ENCODE measurements at regions not wholly inside any gene's neighbourhood (a gene's known extent, or its start where the extent isn't known, plus 50 kb on each side); places are given as distances from the start of the nearest gene placed in this dataset.

GRCh38 chr6:44047179-44047546 is 80.1 kb downstream of the MRPL14 start:
- ChIA-PET CTCF (no interaction called here), POLR2A (no interaction called here)

GRCh38 chr6:44046516-44047178 is 80.6 kb downstream of the MRPL14 start:
- Mint-ChIP-seq H3K36me3 (ENCODE audit: low read depth) (no peaks in the 10 kb centered on the region), H3K9me3 (no peaks in the 10 kb centered on the region), H3K4me1 (peaks cover 23% of the 10 kb centered on the region), H3K4me3 (no peak overlapping the region), H3K27me3 (no peaks in the 10 kb centered on the region), H3K27ac (no peak overlapping the region)
- ChIA-PET CTCF (no interaction called here), POLR2A (no interaction called here)
- no peak for DNase-seq

More at GRCh38 chr6:44047179-44047546, 80.1 kb downstream of the MRPL14 start:
- Mint-ChIP-seq H3K27ac (no peak overlapping the region), H3K27me3 (no peaks in the 10 kb centered on the region), H3K9me3 (no peaks in the 10 kb centered on the region), H3K4me3 (no peak overlapping the region), H3K36me3 (ENCODE audit: low read depth) (no peaks in the 10 kb centered on the region), H3K4me1 (peaks cover 18% of the 10 kb centered on the region)
- DNase-seq, result no peak

DNA sequence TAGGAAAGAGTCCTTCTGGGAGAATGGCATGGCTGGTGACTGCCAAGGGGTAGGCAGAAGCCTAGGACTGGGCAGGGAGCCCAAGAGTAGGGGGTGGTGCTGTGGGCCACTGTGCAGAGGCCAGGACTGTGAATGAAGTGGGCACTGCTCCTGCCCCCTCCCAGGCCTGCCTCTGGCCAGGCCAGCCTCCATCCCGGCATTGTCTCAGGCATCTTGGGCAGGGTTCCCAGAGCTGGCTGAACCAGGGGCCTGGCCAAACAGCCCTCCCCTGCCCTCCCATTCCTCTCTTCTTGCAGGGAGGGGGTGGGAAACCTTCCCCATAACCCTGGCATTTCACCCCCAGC is 81.6 kb downstream of the MRPL14 start:
- ChIA-PET CTCF (interaction anchor here (0.6 kb wide), 1 partner anchor 10 kb away, joined by 3 read pairs; no protein-coding TSS in a partner anchor), POLR2A (no interaction called here)
- Mint-ChIP-seq H3K4me1 (peaks cover 26% of the 10 kb centered on the region), H3K27ac (no peak overlapping the region), H3K36me3 (ENCODE audit: low read depth) (no peaks in the 10 kb centered on the region), H3K9me3 (no peaks in the 10 kb centered on the region), H3K27me3 (no peaks in the 10 kb centered on the region), H3K4me3 (no peak overlapping the region)
- DNase-seq, result no peak

DNA sequence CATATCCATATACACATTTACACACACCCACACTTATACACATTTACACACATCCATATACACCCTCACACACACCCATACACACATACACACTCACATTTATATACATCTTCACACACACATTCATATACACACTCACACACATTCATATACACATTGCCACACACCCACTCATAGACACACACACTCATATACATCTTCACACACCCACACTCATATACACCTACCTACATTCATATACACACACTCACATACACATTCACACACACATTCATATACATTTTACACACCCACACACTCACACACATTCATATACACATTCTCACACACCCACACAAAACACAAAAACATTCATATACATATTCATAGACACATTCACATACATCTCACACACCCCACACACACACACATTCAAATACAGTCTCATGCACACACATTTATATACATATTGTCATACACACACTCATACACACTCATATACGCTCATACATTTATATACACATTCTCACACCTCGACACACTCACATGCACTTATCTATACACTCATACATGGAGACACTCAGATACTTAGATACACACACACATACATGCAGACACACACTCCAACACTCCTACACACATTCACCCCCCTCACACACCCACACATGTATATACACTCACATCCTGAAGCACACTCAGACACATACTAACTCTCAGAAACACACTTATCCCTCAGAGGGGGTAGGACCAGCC is 82.1 kb downstream of the MRPL14 start:
- CTCF ChIA-PET, result interaction anchor here (0.6 kb wide), 1 partner anchor 10 kb away, joined by 3 read pairs; no protein-coding TSS in a partner anchor
- no peaks in the 10 kb centered on the region for H3K36me3 Mint-ChIP-seq (ENCODE audit: low read depth)
- H3K27ac Mint-ChIP-seq, result no peak overlapping the region
- H3K27me3 Mint-ChIP-seq, result no peaks in the 10 kb centered on the region
- no peaks in the 10 kb centered on the region for H3K9me3 Mint-ChIP-seq
- POLR2A ChIA-PET, result no interaction called here
- peaks cover 24% of the 10 kb centered on the region for H3K4me1 Mint-ChIP-seq
- no peak overlapping the region for H3K4me3 Mint-ChIP-seq
- DNase-seq, result no peak

GRCh38 chr6:44044154-44044539 is 83.1 kb downstream of the MRPL14 start:
- ChIA-PET POLR2A (no interaction called here), CTCF (interaction anchor here (1.2 kb wide), 1 partner anchor 21 kb away, joined by 3 read pairs; no protein-coding TSS in a partner anchor)
- DNase-seq, result no peak
- Mint-ChIP-seq H3K27me3 (no peaks in the 10 kb centered on the region), H3K27ac (no peak overlapping the region), H3K4me1 (peaks cover 16% of the 10 kb centered on the region), H3K36me3 (ENCODE audit: low read depth) (no peaks in the 10 kb centered on the region), H3K9me3 (no peaks in the 10 kb centered on the region), H3K4me3 (no peak overlapping the region)

GRCh38 chr6:44043479-44044153 is 83.6 kb downstream of the MRPL14 start:
- ChIA-PET POLR2A (no interaction called here), CTCF (interaction anchor here (1.0 to 1.2 kb wide), 5 partner anchors 9 to 21 kb away, joined by 3 to 4 read pairs (median 4); no protein-coding TSS in a partner anchor)
- no peaks in the 10 kb centered on the region for H3K36me3 Mint-ChIP-seq (ENCODE audit: low read depth)
- no peak overlapping the region for H3K27ac Mint-ChIP-seq
- no peak overlapping the region for H3K4me3 Mint-ChIP-seq
- no peak for DNase-seq
- no peaks in the 10 kb centered on the region for H3K27me3 Mint-ChIP-seq
- H3K9me3 Mint-ChIP-seq, result no peaks in the 10 kb centered on the region
- peaks cover 11% of the 10 kb centered on the region for H3K4me1 Mint-ChIP-seq

- no peaks in the 10 kb centered on the region for H3K36me3 Mint-ChIP-seq (ENCODE audit: low read depth)
- CTCF ChIA-PET, result interaction anchor here (1.0 to 1.7 kb wide), 6 partner anchors 10 to 97 kb away, joined by 3 to 4 read pairs (median 4); no protein-coding TSS in a partner anchor
- POLR2A ChIA-PET, result no interaction called here
- DNase-seq, result no peak
- no peaks in the 10 kb centered on the region for H3K27me3 Mint-ChIP-seq
- no peak overlapping the region for H3K27ac Mint-ChIP-seq
- H3K4me3 Mint-ChIP-seq, result no peak overlapping the region
- H3K4me1 Mint-ChIP-seq, result peaks cover 8% of the 10 kb centered on the region
- H3K9me3 Mint-ChIP-seq, result no peaks in the 10 kb centered on the region
Measured at GRCh38 chr6:44042989-44043478, 84.2 kb downstream of the MRPL14 start.

DNA sequence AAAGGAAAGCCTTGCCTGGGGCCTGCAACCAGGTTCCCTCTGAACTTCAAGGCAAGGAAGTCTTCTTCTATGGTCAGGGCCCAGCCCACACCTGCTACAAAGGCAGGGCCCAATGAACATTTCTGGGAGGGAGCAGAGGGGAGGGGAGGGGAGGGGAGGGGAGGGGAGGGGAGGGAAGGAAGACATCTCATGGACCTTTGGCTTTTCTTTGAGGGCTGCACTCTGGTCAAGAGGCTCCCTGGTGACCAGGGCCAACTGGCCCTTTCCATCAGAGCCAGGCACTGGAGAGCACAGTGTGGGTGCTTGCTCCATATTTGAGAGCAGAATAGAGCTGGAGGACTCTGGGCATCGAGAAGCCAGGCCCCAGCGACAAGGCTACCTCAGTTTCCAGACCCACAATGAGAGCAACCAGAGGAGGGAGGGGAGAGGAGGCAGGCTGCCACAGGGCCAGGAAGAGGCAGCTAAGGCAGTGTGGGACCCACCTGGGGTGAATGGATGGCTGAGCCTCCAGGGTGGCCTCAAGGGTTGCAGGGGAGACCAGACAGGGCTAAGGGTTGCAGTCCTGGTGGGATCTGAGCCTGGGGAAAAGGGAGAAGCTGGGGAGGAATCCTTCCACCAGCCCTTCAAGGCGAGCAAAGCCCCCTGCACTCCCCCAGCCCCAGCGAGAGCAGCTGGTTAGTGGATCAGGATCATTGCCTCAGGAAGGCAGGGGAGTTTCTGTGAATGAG is 84.8 kb downstream of the MRPL14 start:
- DNase-seq, result no peak
- Mint-ChIP-seq H3K9me3 (no peaks in the 10 kb centered on the region), H3K27me3 (no peaks in the 10 kb centered on the region), H3K4me1 (peaks cover 8% of the 10 kb centered on the region), H3K36me3 (ENCODE audit: low read depth) (no peaks in the 10 kb centered on the region), H3K27ac (no peak overlapping the region), H3K4me3 (no peak overlapping the region)
- ChIA-PET POLR2A (no interaction called here), CTCF (interaction anchor here (0.9 to 1.7 kb wide), 6 partner anchors 11 to 274 kb away, joined by 3 to 4 read pairs (median 4); no protein-coding TSS in a partner anchor)

- ChIA-PET POLR2A (no interaction called here), CTCF (interaction anchor here (0.9 to 1.7 kb wide), 2 partner anchors 96 to 273 kb away, joined by 3 read pairs; no protein-coding TSS in a partner anchor)
- DNase-seq, result no peak
- no peaks in the 10 kb centered on the region for H3K36me3 Mint-ChIP-seq (ENCODE audit: low read depth)
- no peaks in the 10 kb centered on the region for H3K9me3 Mint-ChIP-seq
- H3K27ac Mint-ChIP-seq, result no peak overlapping the region
- H3K4me1 Mint-ChIP-seq, result peaks cover 8% of the 10 kb centered on the region
- no peak overlapping the region for H3K4me3 Mint-ChIP-seq
- H3K27me3 Mint-ChIP-seq, result no peaks in the 10 kb centered on the region
Measured at GRCh38 chr6:44041461-44042260, 85.6 kb downstream of the MRPL14 start.

- ChIA-PET CTCF (interaction anchor here (1.3 kb wide), 1 partner anchor 30 kb away, joined by 4 read pairs; no protein-coding TSS in a partner anchor), POLR2A (no interaction called here)
- no peak overlapping the region for H3K4me3 Mint-ChIP-seq
- no peak for DNase-seq
- H3K27ac Mint-ChIP-seq, result no peak overlapping the region
- no peaks in the 10 kb centered on the region for H3K36me3 Mint-ChIP-seq (ENCODE audit: low read depth)
- peaks cover 2% of the 10 kb centered on the region for H3K27me3 Mint-ChIP-seq
- no peaks in the 10 kb centered on the region for H3K9me3 Mint-ChIP-seq
- peaks cover 8% of the 10 kb centered on the region for H3K4me1 Mint-ChIP-seq
Measured at GRCh38 chr6:44040786-44041185, 86.5 kb downstream of the MRPL14 start.

DNA sequence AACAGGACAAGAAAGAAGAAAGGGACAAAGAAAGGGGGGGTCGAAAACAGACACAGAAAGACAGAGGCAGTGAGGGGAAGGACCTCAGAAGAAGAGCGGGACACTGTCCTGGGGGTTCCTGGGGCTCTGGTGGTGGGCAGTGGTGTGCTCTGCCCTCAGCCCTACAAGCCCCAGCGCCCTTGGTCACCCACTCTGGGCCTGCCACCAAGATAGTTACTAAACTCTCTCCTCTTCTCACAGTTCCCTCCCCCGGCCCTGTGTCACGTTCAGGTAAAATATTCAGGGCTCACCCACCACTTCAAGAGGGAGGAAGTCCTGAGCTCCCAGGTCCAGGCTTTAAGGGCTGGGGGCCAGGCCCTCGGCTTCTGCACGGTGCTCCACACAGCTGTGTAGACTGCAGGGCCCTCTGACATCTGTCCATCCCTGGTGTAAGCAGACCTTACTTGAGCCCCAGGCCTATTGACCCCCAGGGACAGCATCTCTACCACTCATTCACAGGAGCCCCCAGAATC is 87.4 kb downstream of the MRPL14 start:
- ChIA-PET CTCF (interaction anchor here (1.1 to 1.3 kb wide), 2 partner anchors 29 to 39 kb away, joined by 3 to 4 read pairs; no protein-coding TSS in a partner anchor), POLR2A (no interaction called here)
- no peaks in the 10 kb centered on the region for H3K36me3 Mint-ChIP-seq (ENCODE audit: low read depth)
- H3K27me3 Mint-ChIP-seq, result peaks cover 2% of the 10 kb centered on the region
- no peak for DNase-seq
- no peaks in the 10 kb centered on the region for H3K9me3 Mint-ChIP-seq
- H3K27ac Mint-ChIP-seq, result no peak overlapping the region
- H3K4me1 Mint-ChIP-seq, result peaks cover 8% of the 10 kb centered on the region
- H3K4me3 Mint-ChIP-seq, result no peak overlapping the region
